H9 (cell line): ENCODE measurements at regions not wholly inside any gene's neighbourhood (a gene's known extent, or its start where the extent isn't known, plus 50 kb on each side); places are given as distances from the start of the nearest gene placed in this dataset.

Source experiments
- DNase-seq: peaks from one replicate; pipeline ENCODE4 v3.0.0-alpha.2; 2017
- H2AFZ ChIP-seq: one replicate; pipeline ENCODE4 v1.6.1; 2013; ENCODE audit warnings: mild to moderate bottlenecking, low read length, control low read depth, moderate library complexity
- H2AK5ac ChIP-seq: 2 replicates; pipeline ENCODE4 v1.6.1; 2013; ENCODE audit warnings: low read length, control low read depth, mixed read lengths; ENCODE audit not compliant: insufficient read length
- H2BK120ac ChIP-seq: one replicate; pipeline ENCODE4 v1.6.1; 2013; ENCODE audit warnings: low read depth, mild to moderate bottlenecking, low read length, control low read depth, inconsistent platforms; ENCODE audit not compliant: poor library complexity, severe bottlenecking
- H2BK12ac ChIP-seq: 2 replicates; pipeline ENCODE4 v1.6.1; 2013; ENCODE audit warnings: low read length, control low read depth, mixed read lengths, low read depth; ENCODE audit not compliant: insufficient read length
- H2BK15ac ChIP-seq: 2 replicates; pipeline ENCODE4 v1.6.1; 2013; ENCODE audit warnings: low read depth, low read length, control low read depth
- H2BK20ac ChIP-seq: one replicate; pipeline ENCODE4 v1.6.1; 2013; ENCODE audit warnings: low read depth, mild to moderate bottlenecking, low read length, control low read depth, inconsistent platforms; ENCODE audit not compliant: poor library complexity, severe bottlenecking
- H2BK5ac ChIP-seq: 2 replicates; pipeline ENCODE4 v1.6.1; 2013; ENCODE audit warnings: low read length, control low read depth, mixed read lengths; ENCODE audit not compliant: insufficient read length
- H3K14ac ChIP-seq: 2 replicates; pipeline ENCODE4 v1.6.1; 2013; ENCODE audit warnings: low read length, control low read depth; ENCODE audit not compliant: insufficient read depth
- H3K18ac ChIP-seq: 2 replicates; pipeline ENCODE4 v1.6.1; 2013; ENCODE audit warnings: low read depth, mild to moderate bottlenecking, mixed read lengths, low read length, control low read depth; ENCODE audit not compliant: insufficient read length
- H3K23ac ChIP-seq: 2 replicates; pipeline ENCODE4 v1.6.1; 2013; ENCODE audit warnings: low read length, control low read depth, mixed read lengths, low read depth; ENCODE audit not compliant: insufficient read length
- H3K23me2 ChIP-seq: 2 replicates; pipeline ENCODE4 v1.6.1; 2013; ENCODE audit warnings: low read depth, mild to moderate bottlenecking, mixed read lengths, low read length, control low read depth; ENCODE audit not compliant: insufficient read length, poor library complexity, severe bottlenecking
- H3K27ac ChIP-seq: 2 replicates; pipeline ENCODE4 v1.5.1; 2013; ENCODE audit warnings: low read length, control low read depth, mixed read lengths, low read depth; ENCODE audit not compliant: insufficient read length
- H3K27me3 ChIP-seq: 2 replicates; pipeline ENCODE4 v1.6.1; 2013; ENCODE audit warnings: low read length, control low read depth, inconsistent platforms; ENCODE audit not compliant: insufficient read depth
- H3K4ac ChIP-seq: 2 replicates; pipeline ENCODE4 v1.6.1; 2013; ENCODE audit warnings: low read depth, mild to moderate bottlenecking, control low read depth, inconsistent platforms, low read length, moderate library complexity
- H3K4me1 ChIP-seq: 2 replicates; pipeline ENCODE4 v1.6.1; 2013; ENCODE audit warnings: low read length, control low read depth, inconsistent platforms; ENCODE audit not compliant: insufficient read depth
- H3K4me2 ChIP-seq: 2 replicates; pipeline ENCODE4 v1.6.1; 2013; ENCODE audit warnings: low read length, control low read depth, mixed read lengths; ENCODE audit not compliant: insufficient read length, insufficient read depth
- H3K56ac ChIP-seq: 2 replicates; pipeline ENCODE4 v1.6.1; 2013; ENCODE audit warnings: low read depth, mild to moderate bottlenecking, mixed read lengths, low read length, control low read depth; ENCODE audit not compliant: insufficient read length
- H3K79me1 ChIP-seq: 2 replicates; pipeline ENCODE4 v1.6.1; 2013; ENCODE audit warnings: low read depth, mild to moderate bottlenecking, moderate library complexity, low read length, control low read depth, inconsistent platforms; ENCODE audit not compliant: insufficient read depth, poor library complexity, severe bottlenecking
- H3K79me2 ChIP-seq: 2 replicates; pipeline ENCODE4 v1.6.1; 2013; ENCODE audit warnings: low read length, control low read depth, inconsistent platforms; ENCODE audit not compliant: insufficient read depth
- H3K9ac ChIP-seq: 2 replicates; pipeline ENCODE4 v1.6.1; 2013; ENCODE audit warnings: low read length, control low read depth, mixed read lengths; ENCODE audit not compliant: insufficient read length; ENCODE audit errors: extremely low read depth
- H3K9me3 ChIP-seq: one replicate; pipeline ENCODE4 v1.6.1; 2013; ENCODE audit warnings: low read depth, low read length, inconsistent platforms; ENCODE audit not compliant: control insufficient read depth
- H3T11ph ChIP-seq: one replicate; pipeline ENCODE4 v1.6.1; 2013; ENCODE audit warnings: mild to moderate bottlenecking, low read length, control low read depth, inconsistent platforms
- H4K20me1 ChIP-seq: one replicate; pipeline ENCODE4 v1.6.1; 2013; ENCODE audit not compliant: control insufficient read depth, insufficient read length, insufficient read depth
- H4K5ac ChIP-seq: 2 replicates; pipeline ENCODE4 v1.6.1; 2013; ENCODE audit warnings: low read depth, mild to moderate bottlenecking, mixed read lengths, low read length, control low read depth; ENCODE audit not compliant: insufficient read length
- H4K8ac ChIP-seq: replicated peaks from 2 replicates; pipeline ENCODE4 v1.6.1; 2013; ENCODE audit warnings: low read length, control low read depth, mixed read lengths, low read depth; ENCODE audit not compliant: insufficient read length
- H4K91ac ChIP-seq: 2 replicates; pipeline ENCODE4 v1.6.1; 2013; ENCODE audit warnings: low read depth, mild to moderate bottlenecking, moderate library complexity, mixed read lengths, low read length, control low read depth; ENCODE audit not compliant: insufficient read length
- H3K27ac Mint-ChIP-seq, 3 experiments: 2 replicates in 2 of 3; 3 replicates in 1 of 3; pipeline ENCODE4 v1.8.0; 2020 to 2021; ENCODE audit warnings: mixed read lengths in 3 of 3, mild to moderate bottlenecking in 1 of 3, moderate library complexity in 1 of 3
- H3K27me3 Mint-ChIP-seq: 2 replicates; pipeline ENCODE4 v1.8.0; 2021; ENCODE audit warnings: low read depth, mild to moderate bottlenecking, moderate library complexity, mixed read lengths
- H3K36me3 Mint-ChIP-seq, 3 experiments: 2 replicates in 2 of 3; 3 replicates in 1 of 3; pipeline ENCODE4 v1.8.0; 2020 to 2021; ENCODE audit warnings: low read depth in 3 of 3, mixed read lengths in 3 of 3; ENCODE audit not compliant: insufficient read depth in 1 of 3
- H3K4me1 Mint-ChIP-seq, 2 experiments: 2 replicates each; pipeline ENCODE4 v1.8.0; 2020; ENCODE audit warnings: mixed read lengths in 2 of 2
- H3K4me3 Mint-ChIP-seq, 2 experiments: 2 replicates in 1 of 2; 3 replicates in 1 of 2; pipeline ENCODE4 v1.8.0; 2020 to 2021; ENCODE audit warnings: mild to moderate bottlenecking in 2 of 2, mixed read lengths in 2 of 2, moderate library complexity in 1 of 2
- H3K9me3 Mint-ChIP-seq, 2 experiments: 2 replicates in 1 of 2; 3 replicates in 1 of 2; pipeline ENCODE4 v1.8.0; 2020; ENCODE audit warnings: mild to moderate bottlenecking in 2 of 2, mixed read lengths in 2 of 2, moderate library complexity in 1 of 2
- WGBS: extraction: QIAGEN DNeasy Blood & Tissue Kit; methylation state at CpG from one replicate; pipeline ENCODE4 v1.1.7; 2013; ENCODE audit warnings: missing lambda C conversion rate, low lambda C conversion rate, mixed read lengths; ENCODE audit not compliant: insufficient read length; ENCODE audit errors: extremely low coverage; 5-methylcytosine and 5-hydroxymethylcytosine counted together
- TF ChIP-seq, protein P1 (sequence below): fragments of 200-600 bp; sonication (generic); conservative IDR thresholded peaks from 3 replicates; pipeline ENCODE4 v1.8.0; 2021; ENCODE audit warnings: antibody characterized with exemption, mild to moderate bottlenecking

DNA sequence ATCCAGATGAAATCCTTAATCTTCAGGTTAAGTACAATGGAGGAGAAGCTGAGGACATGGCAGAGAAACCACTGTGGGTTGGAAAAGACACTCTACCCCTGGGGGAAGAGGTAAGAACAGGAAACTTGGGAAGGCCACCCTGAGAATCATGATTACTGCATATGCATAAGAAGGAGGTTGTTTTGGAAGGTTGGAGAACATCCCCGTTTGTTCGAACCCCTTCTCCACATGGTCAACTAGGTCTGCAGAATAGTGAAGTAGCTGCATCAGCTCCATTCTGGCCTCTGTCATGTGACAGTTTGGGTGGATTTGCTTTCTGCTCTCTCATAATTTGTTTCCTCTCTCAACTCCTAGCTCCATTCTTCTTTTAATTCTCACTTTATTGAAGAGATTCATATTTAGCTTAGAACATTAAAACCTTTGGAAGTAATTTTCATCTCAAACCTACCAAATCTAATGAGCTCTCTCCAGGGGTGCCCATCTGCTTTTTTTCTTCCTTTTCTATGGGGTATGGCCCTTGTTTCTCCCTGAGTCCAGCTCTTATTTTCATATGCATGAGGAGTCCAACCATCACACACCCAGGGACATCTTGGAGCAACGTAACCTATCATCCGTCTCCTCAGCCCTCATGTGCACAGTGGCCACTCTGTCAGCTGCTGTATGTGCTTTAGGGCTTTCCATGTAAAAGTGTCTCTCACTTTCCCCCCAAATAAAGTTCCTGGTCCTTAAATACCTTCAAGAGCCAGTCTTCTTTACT is 820.3 kb downstream of the TMEM121 start:
- H3K18ac ChIP-seq: no peak overlapping the region
- H3K56ac ChIP-seq: no peak overlapping the region
- H2BK12ac ChIP-seq: no peak overlapping the region
- Mint-ChIP-seq H3K36me3 (peaks cover 47 to 88% (median 62%) of the 10 kb centered on the region in 3 experiments), H3K9me3 (peaks cover 27 to 98% of the 10 kb centered on the region in 2 experiments), H3K4me1 (no peaks in the 10 kb centered on the region), H3K27me3 (peaks cover 5% of the 10 kb centered on the region; the same call in 1 of the 2 replicates), H3K27ac (no peak overlapping the region), H3K4me3 (no peak overlapping the region)
- TF ChIP-seq, protein P1, sequence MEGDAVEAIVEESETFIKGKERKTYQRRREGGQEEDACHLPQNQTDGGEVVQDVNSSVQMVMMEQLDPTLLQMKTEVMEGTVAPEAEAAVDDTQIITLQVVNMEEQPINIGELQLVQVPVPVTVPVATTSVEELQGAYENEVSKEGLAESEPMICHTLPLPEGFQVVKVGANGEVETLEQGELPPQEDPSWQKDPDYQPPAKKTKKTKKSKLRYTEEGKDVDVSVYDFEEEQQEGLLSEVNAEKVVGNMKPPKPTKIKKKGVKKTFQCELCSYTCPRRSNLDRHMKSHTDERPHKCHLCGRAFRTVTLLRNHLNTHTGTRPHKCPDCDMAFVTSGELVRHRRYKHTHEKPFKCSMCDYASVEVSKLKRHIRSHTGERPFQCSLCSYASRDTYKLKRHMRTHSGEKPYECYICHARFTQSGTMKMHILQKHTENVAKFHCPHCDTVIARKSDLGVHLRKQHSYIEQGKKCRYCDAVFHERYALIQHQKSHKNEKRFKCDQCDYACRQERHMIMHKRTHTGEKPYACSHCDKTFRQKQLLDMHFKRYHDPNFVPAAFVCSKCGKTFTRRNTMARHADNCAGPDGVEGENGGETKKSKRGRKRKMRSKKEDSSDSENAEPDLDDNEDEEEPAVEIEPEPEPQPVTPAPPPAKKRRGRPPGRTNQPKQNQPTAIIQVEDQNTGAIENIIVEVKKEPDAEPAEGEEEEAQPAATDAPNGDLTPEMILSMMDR: no peak
- no peaks in the 10 kb centered on the region for H3K4me1 ChIP-seq
- no peak overlapping the region for H2BK5ac ChIP-seq
- H3K23ac ChIP-seq: no peak overlapping the region
- H3K9me3 ChIP-seq: peaks cover 98% of the 10 kb centered on the region
- DNase-seq: no peak
- H4K5ac ChIP-seq: no peak overlapping the region
- no peaks in the 10 kb centered on the region for H3K79me1 ChIP-seq
- H3K9ac ChIP-seq: no peak overlapping the region
- H2BK120ac ChIP-seq: no peak overlapping the region
- H2AK5ac ChIP-seq: no peak overlapping the region
- WGBS: no CpG with 5 or more reads among the region's 4 CpGs
- no peak overlapping the region for H3K27ac ChIP-seq
- no peak overlapping the region for H2BK20ac ChIP-seq
- no peaks in the 10 kb centered on the region for H3K23me2 ChIP-seq
- H3K4me2 ChIP-seq: no peak overlapping the region
- H3K79me2 ChIP-seq: no peaks in the 10 kb centered on the region
- H3K4ac ChIP-seq: no peak overlapping the region
- H4K8ac ChIP-seq: no peak overlapping the region
- no peaks in the 10 kb centered on the region for H3K27me3 ChIP-seq
- no peak overlapping the region for H3T11ph ChIP-seq
- no peak overlapping the region for H4K91ac ChIP-seq
- H2AFZ ChIP-seq: no peak overlapping the region
- H2BK15ac ChIP-seq: no peak overlapping the region
- no peak overlapping the region for H3K14ac ChIP-seq
- no peaks in the 10 kb centered on the region for H4K20me1 ChIP-seq
